ENCODE measurements at regions not wholly inside any gene's neighbourhood (a gene's known extent, or its start where the extent isn't known, plus 50 kb on each side); places are given as distances from the start of the nearest gene placed in this dataset.
"Not testable (repeated sequence)": the region's sequence is repeated elsewhere in the genome, so short reads cannot be mapped to it uniquely, and the experiment has no call there.

- no peak overlapping the region for H3K4me3 ChIP-seq (ENCODE audit: control insufficient read depth in 1 of 7, extremely low read depth in 1 of 7, insufficient read depth in 4 of 7, low read depth in 2 of 7, low read length in 6 of 7)
- CTCF ChIA-PET, result no interaction called here
- no peaks in the 10 kb centered on the region for H3K9me3 ChIP-seq (ENCODE audit: control extremely low read depth in 1 of 5, control insufficient read depth in 4 of 5, insufficient read depth in 2 of 5, low read depth in 1 of 5, low read length in 4 of 5)
- H3K36me3 ChIP-seq (ENCODE audit: control insufficient read depth in 4 of 4, insufficient read depth in 4 of 4, low read length in 3 of 4), result no peaks in the 10 kb centered on the region
- H3K27ac ChIP-seq (ENCODE audit: insufficient read depth in 1 of 2, low read depth in 1 of 2, low read length in 2 of 2, poor library complexity in 1 of 2, severe bottlenecking in 2 of 2), result no peak overlapping the region
- POLR2A ChIA-PET, result no interaction called here
- H3K27me3 ChIP-seq (replicated peaks in 2 of 5; ENCODE audit: control insufficient read depth in 4 of 5, insufficient read depth in 5 of 5, low read length in 4 of 5), result no peaks in the 10 kb centered on the region
- DNase-seq, result no peak
- H3K4me1 ChIP-seq (ENCODE audit: control extremely low read depth in 1 of 4, control insufficient read depth in 4 of 4, insufficient read depth in 4 of 4, low read length in 3 of 4), result no peaks in the 10 kb centered on the region
Observed at GRCh38 chr11:28808771-28809170, 700.6 kb downstream of the METTL15 start.

DNA sequence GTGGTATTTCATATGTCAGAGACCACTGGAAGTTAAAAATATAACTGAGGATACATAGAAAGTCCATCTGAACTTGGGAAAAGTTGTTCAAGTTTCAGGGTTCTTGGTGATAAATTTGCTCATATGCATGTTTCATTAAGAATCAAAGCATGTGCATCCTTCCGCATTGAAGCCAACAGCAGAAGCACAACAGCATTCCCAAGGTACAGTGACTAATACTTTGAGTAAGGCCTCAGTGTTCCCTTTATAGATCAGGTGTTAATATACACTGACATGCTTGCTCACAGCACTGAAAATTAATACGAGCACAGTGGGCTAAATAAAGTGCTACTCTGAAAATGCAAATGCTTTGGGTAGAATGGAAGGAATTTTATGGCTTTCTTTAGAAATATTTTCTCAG lies 691.1 kb downstream of the METTL15 start:
- no peak for DNase-seq
- CTCF ChIA-PET, result no interaction called here
- POLR2A ChIA-PET, result no interaction called here
- H3K27ac ChIP-seq (ENCODE audit: insufficient read depth in 1 of 2, low read depth in 1 of 2, low read length in 2 of 2, poor library complexity in 1 of 2, severe bottlenecking in 2 of 2), result no peak overlapping the region
- H3K9me3 ChIP-seq (ENCODE audit: control extremely low read depth in 1 of 5, control insufficient read depth in 4 of 5, insufficient read depth in 2 of 5, low read depth in 1 of 5, low read length in 4 of 5), result no peaks in the 10 kb centered on the region
- no peaks in the 10 kb centered on the region for H3K4me1 ChIP-seq (ENCODE audit: control extremely low read depth in 1 of 4, control insufficient read depth in 4 of 4, insufficient read depth in 4 of 4, low read length in 3 of 4)
- H3K27me3 ChIP-seq (replicated peaks in 2 of 5; ENCODE audit: control insufficient read depth in 4 of 5, insufficient read depth in 5 of 5, low read length in 4 of 5), result no peaks in the 10 kb centered on the region
- no CpG with 5 or more reads among the region's 2 CpGs for WGBS (ENCODE audit: insufficient coverage)
- H3K4me3 ChIP-seq (ENCODE audit: control insufficient read depth in 1 of 7, extremely low read depth in 1 of 7, insufficient read depth in 4 of 7, low read depth in 2 of 7, low read length in 6 of 7), result no peak overlapping the region
- H3K36me3 ChIP-seq (ENCODE audit: control insufficient read depth in 4 of 4, insufficient read depth in 4 of 4, low read length in 3 of 4), result no peaks in the 10 kb centered on the region

- H3K27ac ChIP-seq (ENCODE audit: insufficient read depth in 1 of 2, low read depth in 1 of 2, low read length in 2 of 2, poor library complexity in 1 of 2, severe bottlenecking in 2 of 2), result no peak overlapping the region
- no peak overlapping the region for H3K4me3 ChIP-seq (ENCODE audit: control insufficient read depth in 1 of 7, extremely low read depth in 1 of 7, insufficient read depth in 4 of 7, low read depth in 2 of 7, low read length in 6 of 7)
- no peak for DNase-seq
- CTCF ChIA-PET, result no interaction called here
- peaks cover 0 to 2% (median 0%) of the 10 kb centered on the region in 5 experiments for H3K9me3 ChIP-seq (ENCODE audit: control extremely low read depth in 1 of 5, control insufficient read depth in 4 of 5, insufficient read depth in 2 of 5, low read depth in 1 of 5, low read length in 4 of 5)
- no peaks in the 10 kb centered on the region for H3K27me3 ChIP-seq (replicated peaks in 2 of 5; ENCODE audit: control insufficient read depth in 4 of 5, insufficient read depth in 5 of 5, low read length in 4 of 5)
- no peaks in the 10 kb centered on the region for H3K4me1 ChIP-seq (ENCODE audit: control extremely low read depth in 1 of 4, control insufficient read depth in 4 of 4, insufficient read depth in 4 of 4, low read length in 3 of 4)
- 100% methylated on average over 1 of the region's 2 CpGs for WGBS (ENCODE audit: insufficient coverage)
- POLR2A ChIA-PET, result no interaction called here
- H3K36me3 ChIP-seq (ENCODE audit: control insufficient read depth in 4 of 4, insufficient read depth in 4 of 4, low read length in 3 of 4), result no peaks in the 10 kb centered on the region
Observed at GRCh38 chr11:28798286-28798685, 690.1 kb downstream of the METTL15 start.

GRCh38 chr11:28797536-28797935 lies 689.3 kb downstream of the METTL15 start:
- Histone ChIP-seq H3K36me3 (ENCODE audit: control insufficient read depth in 4 of 4, insufficient read depth in 4 of 4, low read length in 3 of 4) (no peaks in the 10 kb centered on the region), H3K4me1 (ENCODE audit: control extremely low read depth in 1 of 4, control insufficient read depth in 4 of 4, insufficient read depth in 4 of 4, low read length in 3 of 4) (no peaks in the 10 kb centered on the region), H3K27ac (ENCODE audit: insufficient read depth in 1 of 2, low read depth in 1 of 2, low read length in 2 of 2, poor library complexity in 1 of 2, severe bottlenecking in 2 of 2) (no peak overlapping the region), H3K4me3 (ENCODE audit: control insufficient read depth in 1 of 7, extremely low read depth in 1 of 7, insufficient read depth in 4 of 7, low read depth in 2 of 7, low read length in 6 of 7) (no peak overlapping the region), H3K9me3 (ENCODE audit: control extremely low read depth in 1 of 5, control insufficient read depth in 4 of 5, insufficient read depth in 2 of 5, low read depth in 1 of 5, low read length in 4 of 5) (peaks cover 0 to 4% (median 0%) of the 10 kb centered on the region in 5 experiments), H3K27me3 (replicated peaks in 2 of 5; ENCODE audit: control insufficient read depth in 4 of 5, insufficient read depth in 5 of 5, low read length in 4 of 5) (no peaks in the 10 kb centered on the region)
- WGBS (ENCODE audit: insufficient coverage), result no CpG with 5 or more reads among the region's 3 CpGs
- DNase-seq, result no peak
- ChIA-PET POLR2A (no interaction called here), CTCF (no interaction called here)

GRCh38 chr11:28794405-28794804 lies 686.2 kb downstream of the METTL15 start:
- Histone ChIP-seq H3K36me3 (ENCODE audit: control insufficient read depth in 4 of 4, insufficient read depth in 4 of 4, low read length in 3 of 4) (no peaks in the 10 kb centered on the region), H3K27me3 (replicated peaks in 2 of 5; ENCODE audit: control insufficient read depth in 4 of 5, insufficient read depth in 5 of 5, low read length in 4 of 5) (no peaks in the 10 kb centered on the region), H3K27ac (ENCODE audit: insufficient read depth in 1 of 2, low read depth in 1 of 2, low read length in 2 of 2, poor library complexity in 1 of 2, severe bottlenecking in 2 of 2) (no peak overlapping the region), H3K9me3 (ENCODE audit: control extremely low read depth in 1 of 5, control insufficient read depth in 4 of 5, insufficient read depth in 2 of 5, low read depth in 1 of 5, low read length in 4 of 5) (peaks cover 0 to 4% (median 0%) of the 10 kb centered on the region in 5 experiments), H3K4me1 (ENCODE audit: control extremely low read depth in 1 of 4, control insufficient read depth in 4 of 4, insufficient read depth in 4 of 4, low read length in 3 of 4) (no peaks in the 10 kb centered on the region), H3K4me3 (ENCODE audit: control insufficient read depth in 1 of 7, extremely low read depth in 1 of 7, insufficient read depth in 4 of 7, low read depth in 2 of 7, low read length in 6 of 7) (no peak overlapping the region)
- no peak for DNase-seq
- ChIA-PET CTCF (no interaction called here), POLR2A (no interaction called here)

- DNase-seq, result no peak
- no peaks in the 10 kb centered on the region for H3K27me3 ChIP-seq (replicated peaks in 2 of 5; ENCODE audit: control insufficient read depth in 4 of 5, insufficient read depth in 5 of 5, low read length in 4 of 5)
- POLR2A ChIA-PET, result no interaction called here
- H3K36me3 ChIP-seq (ENCODE audit: control insufficient read depth in 4 of 4, insufficient read depth in 4 of 4, low read length in 3 of 4), result no peaks in the 10 kb centered on the region
- no peak overlapping the region for H3K4me3 ChIP-seq (ENCODE audit: control insufficient read depth in 1 of 7, extremely low read depth in 1 of 7, insufficient read depth in 4 of 7, low read depth in 2 of 7, low read length in 6 of 7)
- H3K27ac ChIP-seq (ENCODE audit: insufficient read depth in 1 of 2, low read depth in 1 of 2, low read length in 2 of 2, poor library complexity in 1 of 2, severe bottlenecking in 2 of 2), result no peak overlapping the region
- H3K4me1 ChIP-seq (ENCODE audit: control extremely low read depth in 1 of 4, control insufficient read depth in 4 of 4, insufficient read depth in 4 of 4, low read length in 3 of 4), result no peaks in the 10 kb centered on the region
- CTCF ChIA-PET, result no interaction called here
- WGBS (ENCODE audit: insufficient coverage), result 83% methylated on average over 7 of the region's 8 CpGs
- peaks cover 0 to 4% (median 0%) of the 10 kb centered on the region in 5 experiments for H3K9me3 ChIP-seq (ENCODE audit: control extremely low read depth in 1 of 5, control insufficient read depth in 4 of 5, insufficient read depth in 2 of 5, low read depth in 1 of 5, low read length in 4 of 5)
Observed at GRCh38 chr11:28793282-28793738, 685.1 kb downstream of the METTL15 start.

DNA sequence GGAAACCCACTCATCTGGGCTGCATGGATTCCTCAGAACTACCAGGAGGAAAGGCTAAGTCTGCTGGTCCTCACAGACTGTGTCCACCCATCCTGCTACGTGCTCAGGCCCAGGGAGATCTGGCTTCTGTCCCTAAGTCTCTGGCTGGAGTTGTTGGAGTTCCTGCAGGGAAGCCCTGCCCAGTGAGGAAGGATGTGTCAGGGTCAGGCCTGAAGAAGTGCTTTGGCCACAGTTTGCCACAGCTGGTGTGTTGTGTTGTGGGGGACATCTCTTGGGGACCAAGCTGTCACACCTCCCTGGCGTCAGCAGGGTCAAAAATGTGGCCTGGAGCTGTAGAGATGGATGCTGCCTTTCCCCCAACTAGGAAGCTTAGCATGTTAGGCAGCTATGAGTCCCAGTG lies 684.7 kb downstream of the METTL15 start:
- H3K4me3 ChIP-seq (ENCODE audit: control insufficient read depth in 1 of 7, extremely low read depth in 1 of 7, insufficient read depth in 4 of 7, low read depth in 2 of 7, low read length in 6 of 7), result no peak overlapping the region
- H3K27me3 ChIP-seq (replicated peaks in 2 of 5; ENCODE audit: control insufficient read depth in 4 of 5, insufficient read depth in 5 of 5, low read length in 4 of 5), result no peaks in the 10 kb centered on the region
- H3K36me3 ChIP-seq (ENCODE audit: control insufficient read depth in 4 of 4, insufficient read depth in 4 of 4, low read length in 3 of 4), result no peaks in the 10 kb centered on the region
- no peak for DNase-seq
- peaks cover 0 to 4% (median 0%) of the 10 kb centered on the region in 5 experiments for H3K9me3 ChIP-seq (ENCODE audit: control extremely low read depth in 1 of 5, control insufficient read depth in 4 of 5, insufficient read depth in 2 of 5, low read depth in 1 of 5, low read length in 4 of 5)
- WGBS (ENCODE audit: insufficient coverage), result no CpG with 5 or more reads among the region's 2 CpGs
- ChIA-PET CTCF (no interaction called here), POLR2A (no interaction called here)
- H3K27ac ChIP-seq (ENCODE audit: insufficient read depth in 1 of 2, low read depth in 1 of 2, low read length in 2 of 2, poor library complexity in 1 of 2, severe bottlenecking in 2 of 2), result no peak overlapping the region
- no peaks in the 10 kb centered on the region for H3K4me1 ChIP-seq (ENCODE audit: control extremely low read depth in 1 of 4, control insufficient read depth in 4 of 4, insufficient read depth in 4 of 4, low read length in 3 of 4)

GRCh38 chr11:28787897-28788296 lies 679.7 kb downstream of the METTL15 start:
- H3K4me1 ChIP-seq (ENCODE audit: control extremely low read depth in 1 of 4, control insufficient read depth in 4 of 4, insufficient read depth in 4 of 4, low read length in 3 of 4); H3K36me3 ChIP-seq (ENCODE audit: control insufficient read depth in 4 of 4, insufficient read depth in 4 of 4, low read length in 3 of 4); CTCF ChIA-PET: not testable (repeated sequence)

More at GRCh38 chr11:28787897-28788296, 679.7 kb downstream of the METTL15 start:
- POLR2A ChIA-PET; H3K9me3 ChIP-seq (ENCODE audit: control extremely low read depth in 1 of 5, control insufficient read depth in 4 of 5, insufficient read depth in 2 of 5, low read depth in 1 of 5, low read length in 4 of 5); DNase-seq; H3K27me3 ChIP-seq (replicated peaks in 2 of 5; ENCODE audit: control insufficient read depth in 4 of 5, insufficient read depth in 5 of 5, low read length in 4 of 5); H3K27ac ChIP-seq (ENCODE audit: insufficient read depth in 1 of 2, low read depth in 1 of 2, low read length in 2 of 2, poor library complexity in 1 of 2, severe bottlenecking in 2 of 2); H3K4me3 ChIP-seq (ENCODE audit: control insufficient read depth in 1 of 7, extremely low read depth in 1 of 7, insufficient read depth in 4 of 7, low read depth in 2 of 7, low read length in 6 of 7): not testable (repeated sequence)
- no CpG with 5 or more reads among the region's 2 CpGs for WGBS (ENCODE audit: insufficient coverage)
